GM12873 (cell line): ENCODE measurements at regions not wholly inside any gene's neighbourhood (a gene's known extent, or its start where the extent isn't known, plus 50 kb on each side); places are given as distances from the start of the nearest gene placed in this dataset.

Experiments
- CTCF ChIP-seq: IDR thresholded peaks from 2 replicates; pipeline ENCODE4 v1.5.1; 2012; ENCODE audit warnings: low read depth, mild to moderate bottlenecking, moderate library complexity, low read length, control low read depth; ENCODE audit not compliant: insufficient read depth; ENCODE audit errors: missing control alignments

GRCh38 chr3:132837615-132838014, 115.4 kb upstream of the NPHP3 start:
- TF ChIP-seq CTCF, result no peak

GRCh38 chr3:132834356-132834755, 112.1 kb upstream of the NPHP3 start:
- no peak for TF ChIP-seq CTCF

GRCh38 chr3:132829101-132829500, 106.9 kb upstream of the NPHP3 start:
- no peak for TF ChIP-seq CTCF

GRCh38 chr3:132822837-132823236, 100.6 kb upstream of the NPHP3 start:
- TF ChIP-seq CTCF, result no peak

- no peak for TF ChIP-seq CTCF
Measured at GRCh38 chr3:132822266-132822665, 100.1 kb upstream of the NPHP3 start.

GRCh38 chr3:132821314-132821713, 99.1 kb upstream of the NPHP3 start:
- no peak for TF ChIP-seq CTCF

GRCh38 chr3:132818251-132818650, 96.0 kb upstream of the NPHP3 start:
- TF ChIP-seq CTCF, result no peak
